Mammary epithelial cell (primary cell): ENCODE measurements at regions not wholly inside any gene's neighbourhood (a gene's known extent, or its start where the extent isn't known, plus 50 kb on each side); places are given as distances from the start of the nearest gene placed in this dataset.

Experiments
- EZH2 ChIP-seq: IDR thresholded peaks from 2 replicates; pipeline ENCODE4 v1.6.1; 2012; ENCODE audit warnings: low read length, inconsistent platforms, borderline replicate concordance
- TF ChIP-seq, protein P1 (sequence below), 2 donors: IDR thresholded peaks in 1 of 2; conservative IDR thresholded peaks in 1 of 2; 2 replicates each; pipeline ENCODE4 v1.5.1; 2011 to 2012; ENCODE audit warnings: inconsistent platforms in 2 of 2, low read length in 2 of 2, mild to moderate bottlenecking in 2 of 2, control low read depth in 1 of 2, low read depth in 1 of 2; ENCODE audit not compliant: insufficient read depth in 1 of 2; ENCODE audit errors: extremely low read depth in 1 of 2

- TF ChIP-seq, protein P1, sequence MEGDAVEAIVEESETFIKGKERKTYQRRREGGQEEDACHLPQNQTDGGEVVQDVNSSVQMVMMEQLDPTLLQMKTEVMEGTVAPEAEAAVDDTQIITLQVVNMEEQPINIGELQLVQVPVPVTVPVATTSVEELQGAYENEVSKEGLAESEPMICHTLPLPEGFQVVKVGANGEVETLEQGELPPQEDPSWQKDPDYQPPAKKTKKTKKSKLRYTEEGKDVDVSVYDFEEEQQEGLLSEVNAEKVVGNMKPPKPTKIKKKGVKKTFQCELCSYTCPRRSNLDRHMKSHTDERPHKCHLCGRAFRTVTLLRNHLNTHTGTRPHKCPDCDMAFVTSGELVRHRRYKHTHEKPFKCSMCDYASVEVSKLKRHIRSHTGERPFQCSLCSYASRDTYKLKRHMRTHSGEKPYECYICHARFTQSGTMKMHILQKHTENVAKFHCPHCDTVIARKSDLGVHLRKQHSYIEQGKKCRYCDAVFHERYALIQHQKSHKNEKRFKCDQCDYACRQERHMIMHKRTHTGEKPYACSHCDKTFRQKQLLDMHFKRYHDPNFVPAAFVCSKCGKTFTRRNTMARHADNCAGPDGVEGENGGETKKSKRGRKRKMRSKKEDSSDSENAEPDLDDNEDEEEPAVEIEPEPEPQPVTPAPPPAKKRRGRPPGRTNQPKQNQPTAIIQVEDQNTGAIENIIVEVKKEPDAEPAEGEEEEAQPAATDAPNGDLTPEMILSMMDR (conservative IDR thresholded peaks at IDR 0.05 in 1 of 2, IDR thresholded peaks at IDR 0.05 in 1 of 2; ENCODE audit: extremely low read depth in 1 of 2, insufficient read depth in 1 of 2, low read depth in 1 of 2, low read length in 2 of 2), result no peak
- no peak for TF ChIP-seq EZH2
Measured at GRCh38 chr21:16538936-16539440, 809.2 kb downstream of the USP25 start.
